HG02610 (cell line): ENCODE measurements at regions not wholly inside any gene's neighbourhood (a gene's known extent, or its start where the extent isn't known, plus 50 kb on each side); places are given as distances from the start of the nearest gene placed in this dataset.

Experiments used
- ATAC-seq: cut with Tn5 transposase; IDR thresholded peaks from one replicate; pipeline ENCODE4 v1.9.1; 2021; ENCODE audit warnings: mild to moderate bottlenecking, moderate library complexity; ENCODE audit not compliant: unreplicated experiment

DNA sequence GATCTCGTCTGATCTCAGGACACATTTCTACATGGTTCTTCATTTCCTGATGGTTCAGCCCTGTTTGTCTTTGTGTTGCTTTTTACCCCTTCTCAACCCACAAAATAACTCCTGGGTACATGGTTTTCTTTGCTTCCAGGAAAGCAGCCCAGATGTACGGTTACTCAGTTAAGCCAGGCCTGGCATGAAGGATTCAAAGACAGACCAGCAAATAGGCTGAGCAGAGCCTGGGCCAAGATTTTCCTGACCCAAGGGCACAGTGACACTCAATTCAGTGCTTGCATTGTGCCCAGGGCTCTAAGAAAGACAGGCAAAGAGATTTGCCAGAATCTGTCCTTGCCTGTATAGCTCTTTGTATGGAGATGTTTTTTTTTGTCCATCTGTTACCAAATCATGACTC is 340.8 kb upstream of the KIAA1217 start:
- no peak for ATAC-seq

DNA sequence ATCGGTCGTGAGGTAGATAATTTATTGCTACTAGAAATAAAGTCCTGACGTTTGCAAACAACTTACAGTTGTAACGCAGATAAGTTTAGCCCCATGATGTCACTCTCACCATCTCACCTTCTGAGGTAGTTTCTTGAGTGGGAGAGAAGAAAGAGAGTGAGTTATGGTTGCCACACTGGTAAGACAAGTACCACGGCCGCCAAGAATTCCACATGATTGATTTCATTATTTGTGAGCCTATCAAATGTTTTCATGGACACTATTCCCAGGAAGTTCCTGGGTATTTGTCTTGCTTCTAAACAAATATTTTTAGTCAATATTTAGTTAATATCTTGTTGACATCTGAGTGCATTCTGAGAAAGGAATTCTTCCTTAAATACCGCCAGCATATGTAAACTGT is 339.4 kb upstream of the KIAA1217 start:
- ATAC-seq, result no peak

DNA sequence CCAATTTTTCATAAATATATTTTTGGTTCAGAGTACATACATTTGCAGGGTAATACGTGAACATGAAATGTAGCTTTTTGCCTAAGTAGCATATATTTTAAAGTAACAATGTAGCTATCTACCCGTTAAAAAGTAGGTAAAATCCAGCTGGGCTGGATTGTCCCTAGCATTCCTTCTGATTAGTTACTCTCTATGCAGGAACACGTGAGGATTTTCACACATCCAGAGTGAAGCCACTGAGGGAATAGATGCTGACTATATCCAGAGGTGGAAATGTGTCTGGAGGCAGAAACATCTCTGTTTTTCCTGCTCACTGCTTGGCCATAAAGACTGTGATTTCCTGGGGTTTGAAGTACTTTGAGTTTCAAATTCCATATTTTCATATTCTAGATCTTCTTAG is 338.9 kb upstream of the KIAA1217 start:
- ATAC-seq, result no peak

- ATAC-seq, result no peak
Measured at GRCh38 chr10:23870651-23871610, 338.0 kb upstream of the KIAA1217 start.

DNA sequence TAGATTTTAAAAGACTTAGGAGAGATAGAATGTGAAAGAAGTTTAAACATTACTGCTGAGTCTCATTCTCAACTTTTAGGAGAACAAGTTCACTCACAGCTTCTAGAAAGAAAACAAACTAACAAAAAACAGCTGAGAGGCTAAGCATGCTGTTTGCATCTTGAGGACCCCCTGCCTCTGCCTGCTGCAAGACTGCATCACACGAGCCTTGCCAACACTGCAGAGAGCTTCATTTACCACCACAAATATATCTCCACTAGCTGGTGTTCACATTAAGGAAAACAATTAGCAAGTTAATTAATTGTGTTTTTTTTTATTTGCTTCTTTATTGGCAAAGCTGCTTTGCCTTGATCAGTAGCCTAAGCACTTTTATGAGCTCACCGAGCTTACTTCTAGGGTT is 336.6 kb upstream of the KIAA1217 start:
- no peak for ATAC-seq

- no peak for ATAC-seq
Measured at GRCh38 chr10:23877791-23878320, 331.1 kb upstream of the KIAA1217 start.

DNA sequence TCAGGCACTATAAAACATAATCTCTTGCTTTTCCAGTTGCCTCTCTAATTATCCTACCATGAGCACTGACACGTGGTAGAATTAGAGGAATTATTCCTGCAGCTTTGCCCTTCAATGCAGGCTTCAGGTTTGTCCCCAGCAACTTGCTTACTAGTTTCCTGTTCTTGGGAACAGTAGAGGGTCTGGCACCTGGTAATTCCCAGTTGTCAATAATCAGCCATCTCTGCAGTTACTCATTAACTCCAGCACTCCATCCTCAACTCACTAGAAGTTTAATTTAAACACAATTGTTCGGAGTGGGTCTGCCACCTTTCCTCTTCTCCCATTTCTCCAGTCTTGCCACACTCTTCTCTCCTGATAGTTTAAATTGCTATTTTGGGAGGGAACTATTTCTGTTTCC is 324.3 kb upstream of the KIAA1217 start:
- ATAC-seq, result no peak

DNA sequence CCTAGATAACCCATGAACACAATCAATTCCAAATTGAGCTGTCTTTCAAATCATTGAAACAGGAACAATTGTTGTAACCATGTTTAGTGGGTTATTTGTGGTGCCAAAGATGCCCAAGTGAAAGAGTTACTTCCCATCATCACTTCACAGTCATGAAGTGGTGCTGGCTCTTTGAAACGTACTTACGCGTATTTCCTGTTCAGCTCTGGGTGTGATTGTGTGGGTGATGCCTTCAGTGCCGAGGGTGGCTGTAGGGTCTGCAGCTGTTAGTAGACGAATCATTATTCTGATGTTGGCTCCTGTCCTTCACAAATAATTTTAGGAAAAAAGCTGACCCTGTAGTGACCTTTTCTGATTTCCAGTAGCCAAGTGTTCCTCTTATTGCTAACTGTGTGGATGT is 323.1 kb upstream of the KIAA1217 start:
- ATAC-seq, result no peak

DNA sequence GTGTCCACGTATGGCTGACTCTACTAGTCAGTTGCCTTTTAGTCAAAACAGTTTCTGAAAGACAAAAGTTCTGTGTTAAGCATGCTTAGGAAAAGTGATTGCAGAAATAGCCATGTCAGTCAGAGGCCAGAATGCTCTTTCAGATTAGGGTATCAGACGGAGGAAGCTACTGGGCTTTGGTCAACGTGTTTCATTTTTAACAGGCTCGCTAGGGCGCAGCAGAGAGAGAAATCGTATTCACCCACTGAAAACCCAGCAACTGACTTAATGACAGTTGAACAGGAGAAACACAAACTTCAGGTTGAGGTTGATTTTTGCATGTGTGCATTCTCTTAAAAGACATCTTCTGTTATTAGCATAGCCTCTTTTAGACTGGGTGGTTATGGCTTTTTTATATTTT is 322.6 kb upstream of the KIAA1217 start:
- ATAC-seq, result no peak

DNA sequence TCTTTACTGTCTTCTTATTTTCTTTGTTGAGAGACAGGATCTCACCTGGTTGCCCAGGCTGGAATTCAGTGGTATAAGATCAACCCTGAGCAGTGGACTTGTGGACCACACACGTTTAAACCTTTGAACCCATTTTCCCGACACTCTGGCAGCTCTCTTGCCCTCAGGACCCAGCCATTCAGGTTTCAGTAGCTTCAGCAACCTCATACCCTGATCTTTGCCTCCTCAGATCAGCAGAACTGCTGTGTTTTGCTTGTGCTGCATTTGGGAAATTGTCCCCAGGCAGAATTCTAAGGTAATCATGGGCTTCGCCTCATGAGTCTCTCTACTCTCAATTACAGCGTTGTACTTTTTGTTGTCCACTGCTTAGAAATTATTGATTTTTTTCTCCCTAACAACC is 317.6 kb upstream of the KIAA1217 start:
- ATAC-seq, result no peak

DNA sequence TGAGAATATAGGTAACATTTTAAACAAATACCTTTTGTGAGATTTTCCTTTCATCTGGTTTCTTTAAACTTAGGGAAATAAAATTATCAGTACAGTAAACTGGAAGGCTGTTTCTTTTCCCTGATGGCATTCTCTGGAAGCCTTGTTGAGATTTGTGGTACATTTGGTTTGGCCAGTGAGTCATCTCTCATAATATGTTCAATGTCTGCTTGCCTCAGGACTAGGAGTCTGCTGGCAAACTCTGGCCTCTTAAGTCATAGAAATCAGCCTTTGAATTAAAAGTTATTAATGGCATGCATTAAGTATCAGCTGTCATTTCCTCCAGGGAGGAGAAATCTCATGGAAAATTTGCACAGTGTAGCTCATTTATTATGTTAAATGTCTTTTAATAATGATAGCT is 316.6 kb upstream of the KIAA1217 start:
- ATAC-seq, result no peak

DNA sequence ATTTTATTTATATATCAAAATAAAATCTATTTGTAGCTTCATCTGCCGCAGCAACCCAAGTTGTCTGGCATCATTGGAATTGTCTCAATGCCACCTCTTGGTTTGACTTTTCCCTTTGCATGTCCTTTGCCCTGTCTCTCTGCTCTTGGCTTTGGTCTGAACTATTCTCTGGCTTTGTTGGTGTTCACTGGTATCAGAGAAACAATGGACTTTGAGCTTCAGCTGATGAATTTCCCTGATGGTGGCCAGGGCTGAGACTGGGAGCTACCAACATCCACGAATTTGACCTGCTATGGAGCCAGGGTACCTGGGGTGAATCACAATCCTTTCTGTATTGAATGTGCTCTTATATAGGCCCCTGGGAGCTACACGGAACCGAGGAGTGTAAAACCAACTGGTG is 311.7 kb upstream of the KIAA1217 start:
- no peak for ATAC-seq

GRCh38 chr10:23897861-23898260 is 311.1 kb upstream of the KIAA1217 start:
- ATAC-seq, result no peak

GRCh38 chr10:23899166-23899565 is 309.8 kb upstream of the KIAA1217 start:
- ATAC-seq, result no peak

DNA sequence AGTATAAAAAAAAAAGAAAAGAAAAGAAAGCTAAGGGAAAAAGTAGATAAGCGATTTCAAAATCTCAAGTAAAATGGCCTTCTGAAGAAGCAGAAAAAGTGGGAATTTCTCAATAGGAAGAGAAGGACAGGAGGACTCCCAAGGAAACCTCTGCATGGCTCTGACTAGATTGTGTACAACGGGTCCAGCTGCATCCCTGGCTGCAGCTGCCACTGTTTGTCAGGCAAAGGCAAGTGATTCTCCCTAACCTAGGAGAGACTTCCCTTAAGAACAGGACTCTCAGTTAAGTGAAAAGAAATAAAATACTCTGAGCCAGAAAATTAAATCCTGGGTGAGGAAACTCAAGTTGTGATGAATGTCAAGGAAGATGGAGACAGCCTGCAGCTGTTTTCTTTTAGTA is 298.6 kb upstream of the KIAA1217 start:
- ATAC-seq, result no peak

- ATAC-seq, result no peak
Measured at GRCh38 chr10:23912884-23913404, 296.0 kb upstream of the KIAA1217 start.

GRCh38 chr10:23914641-23915040 is 294.3 kb upstream of the KIAA1217 start:
- ATAC-seq, result no peak

DNA sequence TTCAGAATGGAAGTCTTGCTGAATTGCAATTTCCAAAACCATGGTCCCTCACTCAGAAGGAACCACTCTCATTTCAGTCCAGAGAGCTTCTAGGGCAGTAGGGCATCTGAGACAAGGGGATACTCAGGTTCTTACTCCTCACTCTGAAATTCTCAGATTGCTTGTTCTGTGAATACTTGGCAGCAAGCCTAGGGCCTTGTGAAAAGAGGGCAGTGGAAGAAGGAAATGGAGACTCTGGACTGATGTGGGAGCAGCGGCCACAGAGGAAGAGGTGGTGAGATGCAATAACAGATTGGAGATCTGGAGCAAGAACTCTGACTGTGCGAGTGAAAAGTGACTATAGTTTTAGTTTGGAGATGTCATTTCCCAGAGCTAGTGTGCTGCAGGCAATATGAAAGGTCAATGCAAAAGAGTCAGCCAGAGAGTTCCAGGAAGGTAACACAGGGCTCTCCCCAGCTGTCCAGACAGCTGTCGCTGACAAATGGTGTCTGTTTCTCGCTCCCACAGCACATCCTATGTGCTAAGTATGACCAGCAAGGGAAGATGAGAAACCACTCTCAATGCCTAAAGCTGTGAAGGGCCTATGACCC is 291.6 kb upstream of the KIAA1217 start:
- ATAC-seq, result no peak

GRCh38 chr10:23918090-23918723 is 290.7 kb upstream of the KIAA1217 start:
- ATAC-seq, result no peak

- ATAC-seq, result no peak
Measured at GRCh38 chr10:23918839-23919238, 290.1 kb upstream of the KIAA1217 start.

GRCh38 chr10:23927576-23928325 is 281.2 kb upstream of the KIAA1217 start:
- no peak for ATAC-seq
